ENCODE measurements at regions not wholly inside any gene's neighbourhood (a gene's known extent, or its start where the extent isn't known, plus 50 kb on each side); places are given as distances from the start of the nearest gene placed in this dataset.
"Not testable (repeated sequence)": the region's sequence is repeated elsewhere in the genome, so short reads cannot be mapped to it uniquely, and the experiment has no call there.

- Mint-ChIP-seq H3K27ac (peak overlapping the region; percentile 78), H3K36me3 (ENCODE audit: low read depth) (peaks cover 18% of the 10 kb centered on the region)
- H3K27me3 Mint-ChIP-seq, result not testable (repeated sequence)
Measured at GRCh38 chr1:120465900-120466299, 51.1 kb downstream of the NBPF8 start.

DNA sequence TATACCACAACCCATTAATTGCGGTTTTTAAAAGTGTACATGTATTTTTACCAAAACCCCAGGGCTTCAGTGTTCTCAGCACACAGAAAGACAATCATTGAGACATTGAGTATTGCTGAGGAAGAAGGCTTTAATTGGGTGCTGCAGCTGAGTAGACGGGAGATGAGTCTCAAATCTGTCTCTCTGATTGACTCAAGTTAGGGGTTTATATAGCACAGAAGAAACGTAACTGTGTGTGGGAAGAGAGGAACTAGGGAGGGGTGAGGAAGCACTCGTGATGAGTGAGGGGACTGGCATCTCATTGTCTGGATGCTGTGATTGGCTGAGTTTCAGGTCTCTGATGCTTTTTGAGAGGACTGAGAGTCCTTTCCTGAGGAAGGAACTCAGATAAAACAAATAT, 62.8 kb downstream of the NBPF8 start:
- H3K27me3 Mint-ChIP-seq, result not testable (repeated sequence)

More at GRCh38 chr1:120465900-120466299, 51.1 kb downstream of the NBPF8 start:
- H3K4me3 Mint-ChIP-seq; H3K9me3 Mint-ChIP-seq; ATAC-seq (replicated peaks); H3K4me1 Mint-ChIP-seq: not testable (repeated sequence)

DNA sequence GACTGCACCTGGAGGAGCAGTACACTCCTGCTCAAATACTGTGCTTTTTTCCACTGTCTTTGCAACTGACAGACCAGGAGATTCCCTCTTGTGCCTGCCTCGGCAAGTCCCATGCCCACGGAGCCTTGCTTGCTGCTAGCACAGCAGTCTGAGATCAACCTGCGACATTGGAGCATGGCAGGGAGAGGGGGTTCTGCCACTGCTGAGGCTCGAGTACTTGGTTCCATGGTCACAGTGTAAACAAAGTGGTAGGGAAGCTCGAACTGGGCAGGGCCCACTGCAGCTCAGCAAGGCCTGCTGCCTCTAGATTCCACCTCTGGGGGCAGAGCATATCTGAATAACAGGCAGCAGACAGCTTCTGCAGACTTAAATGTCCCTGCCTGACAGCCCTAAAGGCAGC, 63.6 kb downstream of the NBPF8 start:
- not testable (repeated sequence) for H3K4me3 Mint-ChIP-seq; H3K9me3 Mint-ChIP-seq; H3K4me1 Mint-ChIP-seq; H3K27me3 Mint-ChIP-seq; ATAC-seq (replicated peaks); H3K27ac Mint-ChIP-seq
- H3K36me3 Mint-ChIP-seq (ENCODE audit: low read depth), result peaks cover 26% of the 10 kb centered on the region

More for the DNA sequence above, 62.8 kb downstream of the NBPF8 start:
- H3K4me3 Mint-ChIP-seq, H3K4me1 Mint-ChIP-seq, H3K9me3 Mint-ChIP-seq, H3K27ac Mint-ChIP-seq: not testable (repeated sequence)
- ATAC-seq (replicated peaks), result peak; percentile 72
- H3K36me3 Mint-ChIP-seq (ENCODE audit: low read depth), result peaks cover 21% of the 10 kb centered on the region

DNA sequence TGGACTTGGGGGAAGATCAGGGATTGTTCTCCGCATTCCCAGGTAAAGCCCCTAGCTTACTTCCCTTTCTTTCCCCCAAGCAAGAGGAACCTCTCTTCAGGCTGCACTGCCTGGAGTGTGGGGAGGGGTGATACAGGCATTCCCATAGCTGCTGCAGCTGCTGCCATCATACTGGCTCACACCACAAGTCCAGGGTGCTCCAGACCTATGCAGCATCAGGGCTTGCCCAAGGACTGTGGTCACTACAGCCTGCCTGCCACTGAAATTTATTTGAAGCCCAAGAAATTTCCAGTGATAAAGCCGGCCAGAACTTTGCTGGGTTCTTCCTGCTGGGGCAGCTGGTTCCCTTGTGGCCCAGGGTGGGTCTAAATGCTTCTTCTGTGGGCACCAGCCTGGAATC, 72.7 kb downstream of the NBPF8 start:
- H3K4me1 Mint-ChIP-seq; H3K27me3 Mint-ChIP-seq; H3K27ac Mint-ChIP-seq; H3K9me3 Mint-ChIP-seq; H3K4me3 Mint-ChIP-seq; ATAC-seq (replicated peaks): not testable (repeated sequence)
- peaks cover 56% of the 10 kb centered on the region for H3K36me3 Mint-ChIP-seq (ENCODE audit: low read depth)

- H3K9me3 Mint-ChIP-seq; H3K27me3 Mint-ChIP-seq; H3K27ac Mint-ChIP-seq; ATAC-seq (replicated peaks); H3K4me3 Mint-ChIP-seq; H3K4me1 Mint-ChIP-seq: not testable (repeated sequence)
- H3K36me3 Mint-ChIP-seq (ENCODE audit: low read depth), result peaks cover 49% of the 10 kb centered on the region
Measured at GRCh38 chr1:120489217-120489616, 74.4 kb downstream of the NBPF8 start.

DNA sequence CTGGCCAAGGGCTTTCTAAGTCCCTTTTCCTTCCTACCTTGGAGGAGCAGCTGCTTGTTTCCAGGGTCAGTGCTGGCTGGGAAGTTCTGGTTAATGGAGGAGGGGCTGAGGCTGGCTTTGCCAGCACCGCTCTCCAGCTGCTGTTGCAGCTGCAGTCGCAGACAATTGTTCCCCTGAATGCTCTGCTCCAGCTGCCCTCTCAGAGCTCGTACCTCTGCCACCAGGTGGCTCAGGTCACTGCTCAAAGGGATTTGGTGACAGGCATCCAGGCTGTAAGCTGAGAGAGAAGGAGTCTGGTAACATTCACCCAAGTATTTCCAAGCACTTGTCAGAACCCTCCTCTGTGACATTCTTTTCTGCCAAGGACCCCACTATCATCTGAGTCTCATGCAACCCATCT, 82.3 kb downstream of the NBPF8 start:
- H3K36me3 Mint-ChIP-seq (ENCODE audit: low read depth), result peaks cover 23% of the 10 kb centered on the region
- not testable (repeated sequence) for ATAC-seq (replicated peaks); H3K27me3 Mint-ChIP-seq; H3K4me1 Mint-ChIP-seq; H3K27ac Mint-ChIP-seq; H3K9me3 Mint-ChIP-seq; H3K4me3 Mint-ChIP-seq

DNA sequence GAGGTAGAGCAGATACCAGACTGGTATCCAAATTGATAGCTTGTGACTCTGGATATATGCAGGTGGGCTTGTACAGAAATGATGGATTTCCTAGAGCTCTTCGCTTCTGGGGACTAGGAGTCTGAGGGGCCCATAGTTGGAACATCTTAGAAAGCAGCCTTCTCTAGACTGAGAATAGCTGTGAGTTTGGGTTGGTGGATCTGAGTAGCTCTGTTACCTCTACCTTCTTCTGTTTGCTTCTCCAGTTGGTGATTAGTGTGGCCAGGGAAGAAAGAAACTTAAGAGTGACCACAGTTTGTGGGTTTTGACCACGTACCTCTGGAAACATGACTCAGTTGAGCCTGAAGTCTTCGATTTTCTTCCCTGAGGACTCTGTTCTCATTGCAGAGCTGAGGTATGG, 88.4 kb downstream of the NBPF8 start:
- not testable (repeated sequence) for H3K4me3 Mint-ChIP-seq; H3K27me3 Mint-ChIP-seq; H3K4me1 Mint-ChIP-seq; H3K27ac Mint-ChIP-seq; H3K9me3 Mint-ChIP-seq; H3K36me3 Mint-ChIP-seq (ENCODE audit: low read depth)
- peak; percentile 49 for ATAC-seq (replicated peaks)

DNA sequence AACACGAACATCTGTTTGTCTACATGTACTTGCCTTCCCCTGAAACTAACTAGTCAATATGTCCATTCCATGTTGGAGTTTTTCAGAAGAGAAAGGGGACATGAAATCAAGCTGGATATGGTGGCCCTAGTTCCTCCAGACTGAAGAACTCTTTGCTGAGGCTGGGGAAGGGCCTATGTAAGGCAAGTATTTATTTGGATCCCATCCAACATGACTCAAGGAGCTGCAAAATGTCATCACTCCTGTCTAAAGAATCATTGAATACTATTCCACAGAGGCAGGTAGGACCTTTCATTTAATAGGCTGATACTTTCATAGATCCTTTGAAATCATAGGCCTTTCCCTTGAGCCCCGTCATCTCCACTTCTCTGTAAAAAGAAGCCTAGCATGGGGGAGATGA, 91.5 kb downstream of the NBPF8 start:
- not testable (repeated sequence) for H3K27ac Mint-ChIP-seq; ATAC-seq (replicated peaks); H3K4me3 Mint-ChIP-seq; H3K27me3 Mint-ChIP-seq; H3K4me1 Mint-ChIP-seq; H3K9me3 Mint-ChIP-seq; H3K36me3 Mint-ChIP-seq (ENCODE audit: low read depth)

GRCh38 chr1:120508351-120508750, 93.5 kb downstream of the NBPF8 start:
- not testable (repeated sequence) for H3K27ac Mint-ChIP-seq; H3K4me1 Mint-ChIP-seq; ATAC-seq (replicated peaks); H3K9me3 Mint-ChIP-seq; H3K4me3 Mint-ChIP-seq; H3K27me3 Mint-ChIP-seq
- peaks cover 20% of the 10 kb centered on the region for H3K36me3 Mint-ChIP-seq (ENCODE audit: low read depth)

GRCh38 chr1:120509258-120509657, 94.4 kb downstream of the NBPF8 start:
- H3K4me1 Mint-ChIP-seq; H3K9me3 Mint-ChIP-seq; H3K27me3 Mint-ChIP-seq; H3K27ac Mint-ChIP-seq; H3K4me3 Mint-ChIP-seq; ATAC-seq (replicated peaks): not testable (repeated sequence)
- H3K36me3 Mint-ChIP-seq (ENCODE audit: low read depth), result peaks cover 20% of the 10 kb centered on the region

GRCh38 chr1:120513099-120513498, 98.3 kb downstream of the NBPF8 start:
- not testable (repeated sequence) for H3K9me3 Mint-ChIP-seq; H3K4me1 Mint-ChIP-seq; H3K4me3 Mint-ChIP-seq; ATAC-seq (replicated peaks); H3K27ac Mint-ChIP-seq; H3K27me3 Mint-ChIP-seq
- peaks cover 20% of the 10 kb centered on the region for H3K36me3 Mint-ChIP-seq (ENCODE audit: low read depth)

- H3K4me1 Mint-ChIP-seq; H3K27ac Mint-ChIP-seq; H3K4me3 Mint-ChIP-seq; ATAC-seq (replicated peaks); H3K27me3 Mint-ChIP-seq; H3K9me3 Mint-ChIP-seq: not testable (repeated sequence)
- H3K36me3 Mint-ChIP-seq (ENCODE audit: low read depth), result peaks cover 20% of the 10 kb centered on the region
Measured at GRCh38 chr1:120513531-120513930, 98.7 kb downstream of the NBPF8 start.

DNA sequence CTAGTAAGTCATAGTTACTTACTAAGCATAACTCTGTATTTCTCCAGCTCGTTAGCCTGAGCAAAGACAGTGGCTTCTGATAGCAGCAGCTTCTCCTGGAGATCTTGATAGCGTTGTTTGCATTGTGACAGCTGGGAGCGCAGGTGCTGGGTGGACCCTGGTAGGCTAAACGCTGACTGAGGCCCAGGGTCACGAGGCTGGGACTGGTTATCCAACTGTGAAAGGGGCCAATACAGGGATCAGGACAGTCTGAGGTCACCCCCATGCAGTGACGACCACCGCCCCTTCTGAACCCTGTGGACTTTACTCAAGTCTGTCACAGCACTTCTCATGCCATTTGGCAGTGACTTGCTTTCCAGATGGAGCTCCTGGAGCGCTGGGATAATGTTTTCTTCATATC, 104.4 kb downstream of the NBPF8 start:
- not testable (repeated sequence) for H3K4me3 Mint-ChIP-seq, H3K27ac Mint-ChIP-seq

DNA sequence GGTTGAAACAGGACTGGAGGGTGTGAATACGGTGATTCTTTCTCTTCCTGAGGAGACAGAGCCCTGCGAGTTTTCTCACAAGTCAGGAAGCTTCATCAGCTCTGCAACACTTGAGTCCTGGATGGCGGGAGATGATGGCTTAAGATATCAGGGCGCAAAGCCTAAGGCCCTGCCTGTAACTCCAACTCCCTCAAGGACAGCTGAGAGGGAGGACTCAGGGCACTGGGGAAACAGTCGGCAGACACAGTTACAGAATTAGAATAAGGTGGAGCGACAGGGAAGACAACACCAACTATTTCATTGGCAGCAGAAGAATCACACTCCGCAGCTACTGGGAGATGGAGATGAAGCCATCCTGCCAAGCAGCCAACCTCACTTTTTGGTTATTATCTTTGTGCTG, 109.6 kb downstream of the NBPF8 start:
- H3K9me3 Mint-ChIP-seq; ATAC-seq (replicated peaks); H3K4me1 Mint-ChIP-seq; H3K4me3 Mint-ChIP-seq; H3K27me3 Mint-ChIP-seq; H3K36me3 Mint-ChIP-seq (ENCODE audit: low read depth); H3K27ac Mint-ChIP-seq: not testable (repeated sequence)

More for the DNA sequence above, 104.4 kb downstream of the NBPF8 start:
- H3K4me1 Mint-ChIP-seq; H3K36me3 Mint-ChIP-seq (ENCODE audit: low read depth); H3K27me3 Mint-ChIP-seq; H3K9me3 Mint-ChIP-seq; ATAC-seq (replicated peaks): not testable (repeated sequence)

DNA sequence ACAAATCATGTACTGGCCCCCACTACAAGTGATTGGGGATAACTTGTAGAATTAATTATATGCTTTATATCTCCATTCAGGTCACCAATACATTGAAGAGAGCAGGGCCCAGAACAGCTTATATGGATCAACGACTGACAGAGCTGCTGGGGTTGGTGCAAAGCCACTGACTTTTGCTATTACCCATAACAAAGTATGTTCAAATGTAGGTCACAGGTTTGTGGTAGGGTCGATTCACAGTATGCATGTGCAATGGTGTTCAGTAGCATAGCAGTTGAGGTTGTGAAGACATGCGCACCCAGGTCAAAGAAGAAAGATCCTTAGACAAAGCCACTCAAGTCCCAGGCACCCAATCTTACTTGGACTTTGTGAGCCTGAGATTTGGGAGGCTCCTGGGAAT, 110.6 kb downstream of the NBPF8 start:
- not testable (repeated sequence) for H3K4me1 Mint-ChIP-seq; H3K27me3 Mint-ChIP-seq; H3K27ac Mint-ChIP-seq; H3K9me3 Mint-ChIP-seq; H3K36me3 Mint-ChIP-seq (ENCODE audit: low read depth)
- ATAC-seq (replicated peaks), result peak; percentile 70
- H3K4me3 Mint-ChIP-seq, result peak overlapping the region; percentile 37

- not testable (repeated sequence) for H3K4me3 Mint-ChIP-seq; H3K27me3 Mint-ChIP-seq; H3K36me3 Mint-ChIP-seq (ENCODE audit: low read depth); H3K27ac Mint-ChIP-seq; H3K4me1 Mint-ChIP-seq; H3K9me3 Mint-ChIP-seq
- ATAC-seq (replicated peaks), result peak; percentile 88
Measured at GRCh38 chr1:120529475-120530089, 114.7 kb downstream of the NBPF8 start.

All from activated T-helper 17 cell treated with anti-CD3 and anti-CD28 coated beads, Interleukin-2, amount 50 U/mL, for 72 hours (primary cell).